Loucy (cell line): ENCODE measurements at regions not wholly inside any gene's neighbourhood (a gene's known extent, or its start where the extent isn't known, plus 50 kb on each side); places are given as distances from the start of the nearest gene placed in this dataset.

Experiments used
- EZH2phosphoT487 ChIP-seq: fragments of 200-600 bp; IDR thresholded peaks from 2 replicates; pipeline ENCODE4 v1.6.1; 2018; ENCODE audit warnings: antibody characterized with exemption, mild to moderate bottlenecking, moderate library complexity, borderline replicate concordance
- TF ChIP-seq, protein P1 (sequence below): fragments of 200-600 bp; sonication (generic); conservative IDR thresholded peaks from 2 replicates; pipeline ENCODE4 v1.5.1; 2014; ENCODE audit warnings: mild to moderate bottlenecking, antibody characterized with exemption, low read length

DNA sequence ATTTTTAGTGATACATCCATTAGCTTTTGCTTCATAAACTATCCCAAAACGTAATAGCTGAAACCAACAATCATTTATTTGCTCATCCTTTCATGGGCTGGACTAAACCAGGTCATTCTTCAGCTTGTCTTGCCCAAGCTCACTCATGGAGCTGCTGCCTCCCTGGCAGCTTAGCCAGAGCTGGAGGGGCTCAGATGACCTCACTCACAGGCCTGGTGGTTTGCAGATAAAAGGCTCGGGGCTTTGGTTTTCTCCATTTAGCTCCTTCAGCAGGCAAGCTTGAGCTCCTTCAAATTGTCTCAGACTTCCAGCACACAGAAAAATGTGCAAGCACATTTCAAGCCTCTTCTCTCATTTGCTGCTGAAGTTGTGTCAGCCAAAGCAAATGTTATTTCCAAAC is 139.1 kb downstream of the BTBD3 start:
- TF ChIP-seq, protein P1, sequence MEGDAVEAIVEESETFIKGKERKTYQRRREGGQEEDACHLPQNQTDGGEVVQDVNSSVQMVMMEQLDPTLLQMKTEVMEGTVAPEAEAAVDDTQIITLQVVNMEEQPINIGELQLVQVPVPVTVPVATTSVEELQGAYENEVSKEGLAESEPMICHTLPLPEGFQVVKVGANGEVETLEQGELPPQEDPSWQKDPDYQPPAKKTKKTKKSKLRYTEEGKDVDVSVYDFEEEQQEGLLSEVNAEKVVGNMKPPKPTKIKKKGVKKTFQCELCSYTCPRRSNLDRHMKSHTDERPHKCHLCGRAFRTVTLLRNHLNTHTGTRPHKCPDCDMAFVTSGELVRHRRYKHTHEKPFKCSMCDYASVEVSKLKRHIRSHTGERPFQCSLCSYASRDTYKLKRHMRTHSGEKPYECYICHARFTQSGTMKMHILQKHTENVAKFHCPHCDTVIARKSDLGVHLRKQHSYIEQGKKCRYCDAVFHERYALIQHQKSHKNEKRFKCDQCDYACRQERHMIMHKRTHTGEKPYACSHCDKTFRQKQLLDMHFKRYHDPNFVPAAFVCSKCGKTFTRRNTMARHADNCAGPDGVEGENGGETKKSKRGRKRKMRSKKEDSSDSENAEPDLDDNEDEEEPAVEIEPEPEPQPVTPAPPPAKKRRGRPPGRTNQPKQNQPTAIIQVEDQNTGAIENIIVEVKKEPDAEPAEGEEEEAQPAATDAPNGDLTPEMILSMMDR, result no peak
- no peak for TF ChIP-seq EZH2phosphoT487
